Retinal pigment epithelial cell (primary cell): ENCODE measurements at regions not wholly inside any gene's neighbourhood (a gene's known extent, or its start where the extent isn't known, plus 50 kb on each side); places are given as distances from the start of the nearest gene placed in this dataset.

Experiments used
- DNase-seq: peaks from one replicate; pipeline ENCODE4 v3.0.0-alpha.2; 2010; ENCODE audit warnings: low read depth
- H3K4me3 ChIP-seq: 2 replicates; pipeline ENCODE4 v1.5.1; 2011; ENCODE audit warnings: mild to moderate bottlenecking, low read length, control low read depth, moderate library complexity
- TF ChIP-seq, protein P1 (sequence below): conservative IDR thresholded peaks from 2 replicates; pipeline ENCODE4 v1.5.1; 2011; ENCODE audit warnings: low read depth, low read length, control low read depth, inconsistent platforms

DNA sequence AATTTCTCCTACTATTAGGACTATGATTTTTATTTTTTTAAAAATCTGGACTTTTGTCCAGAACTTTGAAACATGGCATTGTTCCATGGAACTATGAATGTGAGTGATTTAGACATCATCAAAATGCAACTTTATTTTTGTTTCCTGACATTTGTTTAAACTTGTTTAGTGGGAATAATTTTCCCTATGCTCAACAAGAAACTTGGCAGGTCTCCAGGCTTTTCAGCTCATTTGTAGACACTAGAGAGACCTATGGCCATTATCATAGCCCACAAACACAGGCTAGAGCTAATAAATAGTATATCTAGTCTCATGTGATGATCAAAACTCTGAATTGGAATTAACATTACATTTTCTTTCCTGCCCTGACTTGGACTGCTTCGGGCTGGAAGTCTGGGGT, 145.1 kb upstream of the CELF4 start:
- no peak for DNase-seq
- no peak overlapping the region for H3K4me3 ChIP-seq
- TF ChIP-seq, protein P1, sequence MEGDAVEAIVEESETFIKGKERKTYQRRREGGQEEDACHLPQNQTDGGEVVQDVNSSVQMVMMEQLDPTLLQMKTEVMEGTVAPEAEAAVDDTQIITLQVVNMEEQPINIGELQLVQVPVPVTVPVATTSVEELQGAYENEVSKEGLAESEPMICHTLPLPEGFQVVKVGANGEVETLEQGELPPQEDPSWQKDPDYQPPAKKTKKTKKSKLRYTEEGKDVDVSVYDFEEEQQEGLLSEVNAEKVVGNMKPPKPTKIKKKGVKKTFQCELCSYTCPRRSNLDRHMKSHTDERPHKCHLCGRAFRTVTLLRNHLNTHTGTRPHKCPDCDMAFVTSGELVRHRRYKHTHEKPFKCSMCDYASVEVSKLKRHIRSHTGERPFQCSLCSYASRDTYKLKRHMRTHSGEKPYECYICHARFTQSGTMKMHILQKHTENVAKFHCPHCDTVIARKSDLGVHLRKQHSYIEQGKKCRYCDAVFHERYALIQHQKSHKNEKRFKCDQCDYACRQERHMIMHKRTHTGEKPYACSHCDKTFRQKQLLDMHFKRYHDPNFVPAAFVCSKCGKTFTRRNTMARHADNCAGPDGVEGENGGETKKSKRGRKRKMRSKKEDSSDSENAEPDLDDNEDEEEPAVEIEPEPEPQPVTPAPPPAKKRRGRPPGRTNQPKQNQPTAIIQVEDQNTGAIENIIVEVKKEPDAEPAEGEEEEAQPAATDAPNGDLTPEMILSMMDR = no peak

- DNase-seq = no peak
- H3K4me3 ChIP-seq = no peak overlapping the region
- TF ChIP-seq, protein P1 = no peak
Observed at GRCh38 chr18:37709740-37710139, 144.1 kb upstream of the CELF4 start.

GRCh38 chr18:37705016-37705415, 139.4 kb upstream of the CELF4 start:
- DNase-seq = no peak
- TF ChIP-seq, protein P1 = no peak
- H3K4me3 ChIP-seq = no peak overlapping the region

- TF ChIP-seq, protein P1 = no peak
- H3K4me3 ChIP-seq = no peak overlapping the region
- DNase-seq = no peak
Observed at GRCh38 chr18:37702841-37703240, 137.2 kb upstream of the CELF4 start.

GRCh38 chr18:37701967-37702366, 136.4 kb upstream of the CELF4 start:
- H3K4me3 ChIP-seq = no peak overlapping the region
- TF ChIP-seq, protein P1 = no peak
- no peak for DNase-seq

DNA sequence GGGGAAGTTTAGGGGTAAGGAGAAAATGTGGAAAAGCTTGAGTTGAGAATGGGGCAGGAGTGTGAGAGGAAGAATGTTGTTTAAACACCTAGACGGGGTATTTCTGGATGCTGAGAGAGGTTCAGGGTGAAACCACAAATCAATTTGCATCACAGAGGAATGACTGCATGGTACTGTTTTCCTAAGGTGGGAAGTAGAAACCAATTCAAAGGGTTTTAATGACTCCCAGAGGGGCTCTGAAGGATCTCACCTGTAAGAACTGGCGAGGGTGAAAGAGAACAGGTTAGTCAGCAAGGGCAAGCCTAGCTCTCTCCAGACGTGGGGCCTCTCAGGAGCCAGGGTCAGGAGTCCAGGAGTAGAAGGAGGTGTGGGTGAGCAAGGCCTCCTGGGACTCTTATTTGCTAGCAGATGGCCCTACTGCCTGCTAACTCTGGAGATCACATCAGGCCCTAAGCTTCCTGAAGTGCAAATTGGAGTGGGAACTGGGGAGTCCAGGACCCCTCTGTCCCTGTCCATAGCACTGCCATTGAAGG, 133.0 kb upstream of the CELF4 start:
- no peak for DNase-seq
- H3K4me3 ChIP-seq = no peak overlapping the region
- TF ChIP-seq, protein P1 = no peak

GRCh38 chr18:37694516-37694915, 128.9 kb upstream of the CELF4 start:
- no peak for DNase-seq
- TF ChIP-seq, protein P1 = no peak
- H3K4me3 ChIP-seq = no peak overlapping the region
